ENCODE measurements at regions not wholly inside any gene's neighbourhood (a gene's known extent, or its start where the extent isn't known, plus 50 kb on each side); places are given as distances from the start of the nearest gene placed in this dataset.
"Not testable (repeated sequence)": the region's sequence is repeated elsewhere in the genome, so short reads cannot be mapped to it uniquely, and the experiment has no call there.

- DNase-seq (ENCODE audit: low spot score), result not testable (repeated sequence)
These were observed 305.3 kb upstream of the CYRIA start for GRCh38 chr2:16970948-16971347.

- DNase-seq (ENCODE audit: low spot score), result no peak
These were observed 296.9 kb upstream of the CYRIA start for GRCh38 chr2:16962505-16962904.

DNA sequence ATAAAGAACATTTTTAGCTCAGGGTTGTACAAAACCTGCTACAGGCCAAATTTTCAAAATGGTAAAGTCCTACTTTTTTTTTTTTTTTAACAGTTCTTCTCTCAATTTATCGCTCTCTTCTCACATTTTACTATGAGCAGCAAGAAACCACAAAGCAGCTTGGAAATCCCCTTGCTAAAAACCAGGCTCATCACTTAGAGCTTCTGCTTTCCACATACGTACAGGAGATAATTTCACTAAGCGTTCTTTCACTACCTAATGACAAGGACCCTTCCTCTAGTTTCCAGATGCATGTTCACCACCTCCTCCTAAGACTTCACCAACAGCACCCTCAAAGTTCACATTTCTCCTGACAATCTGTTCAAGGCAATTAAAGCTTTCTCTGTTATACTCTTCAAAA is 294.9 kb upstream of the CYRIA start:
- DNase-seq (ENCODE audit: low spot score), result no peak

GRCh38 chr2:16958266-16958665 is 292.6 kb upstream of the CYRIA start:
- DNase-seq (ENCODE audit: low spot score), result no peak

- no peak for DNase-seq (ENCODE audit: low spot score)
These were observed 287.2 kb upstream of the CYRIA start for GRCh38 chr2:16952805-16953204.

DNA sequence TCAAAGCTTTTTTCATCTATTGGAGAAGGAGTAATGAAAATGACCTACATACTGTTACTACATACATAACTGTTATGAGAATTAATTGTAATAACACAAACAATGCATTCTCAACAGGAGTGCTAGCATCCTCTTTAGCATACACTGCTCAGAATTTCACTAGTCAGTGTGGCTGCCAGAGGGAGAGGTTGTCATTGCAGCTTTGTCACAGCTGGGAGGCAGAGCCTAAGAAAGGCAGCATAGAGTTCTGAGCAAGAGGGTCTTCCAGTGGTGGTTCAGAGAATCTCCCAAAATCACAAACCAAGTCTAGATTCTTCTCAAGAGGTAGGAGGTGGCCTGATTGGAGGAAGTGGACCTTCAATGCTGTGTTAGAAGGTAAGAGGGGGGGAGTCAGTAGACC is 286.7 kb upstream of the CYRIA start:
- no peak for DNase-seq (ENCODE audit: low spot score)

- no peak for DNase-seq (ENCODE audit: low spot score)
These were observed 284.8 kb upstream of the CYRIA start for GRCh38 chr2:16950436-16950835.

DNA sequence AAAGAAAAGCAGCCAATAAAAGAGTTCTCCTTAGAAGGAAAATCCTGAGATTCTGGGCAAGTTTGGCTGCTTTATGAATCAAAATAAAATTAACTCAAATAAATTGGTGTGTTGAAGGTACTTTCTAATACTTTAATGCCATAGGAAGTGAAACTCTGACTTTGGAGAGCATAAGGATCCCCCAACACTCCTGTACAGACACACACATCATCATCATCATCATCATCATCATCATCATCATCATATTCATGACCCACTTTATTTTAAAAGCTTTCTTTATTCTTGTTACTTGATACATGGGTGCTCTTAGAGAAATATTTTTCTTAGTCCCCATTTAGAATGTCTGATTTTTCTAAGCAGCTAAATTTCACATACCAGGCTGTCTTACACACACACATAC is 283.1 kb upstream of the CYRIA start:
- DNase-seq (ENCODE audit: low spot score), result no peak

- no peak for DNase-seq (ENCODE audit: low spot score)
These were observed 282.4 kb upstream of the CYRIA start for GRCh38 chr2:16948053-16948452.

- DNase-seq (ENCODE audit: low spot score), result no peak
These were observed 277.8 kb upstream of the CYRIA start for GRCh38 chr2:16943279-16943958.

DNA sequence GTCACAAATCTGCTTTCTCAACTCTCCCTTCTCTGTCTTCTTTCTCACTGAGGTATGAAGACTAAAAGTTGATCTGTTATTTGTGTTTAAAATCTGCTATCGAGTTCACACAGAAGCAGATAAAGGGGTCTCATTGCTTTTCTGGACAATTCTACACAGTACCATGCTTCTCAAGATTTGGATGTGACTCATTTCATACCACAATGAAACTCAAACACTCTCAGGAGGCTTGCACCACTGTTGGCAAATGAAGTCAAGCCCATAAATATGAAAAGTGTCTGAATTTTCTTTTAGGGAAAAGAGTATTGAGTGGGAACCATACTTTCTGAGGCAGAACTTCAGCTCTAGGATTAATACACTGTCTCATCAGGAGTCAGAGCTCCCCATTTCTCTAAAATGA is 274.6 kb upstream of the CYRIA start:
- no peak for DNase-seq (ENCODE audit: low spot score)

DNA sequence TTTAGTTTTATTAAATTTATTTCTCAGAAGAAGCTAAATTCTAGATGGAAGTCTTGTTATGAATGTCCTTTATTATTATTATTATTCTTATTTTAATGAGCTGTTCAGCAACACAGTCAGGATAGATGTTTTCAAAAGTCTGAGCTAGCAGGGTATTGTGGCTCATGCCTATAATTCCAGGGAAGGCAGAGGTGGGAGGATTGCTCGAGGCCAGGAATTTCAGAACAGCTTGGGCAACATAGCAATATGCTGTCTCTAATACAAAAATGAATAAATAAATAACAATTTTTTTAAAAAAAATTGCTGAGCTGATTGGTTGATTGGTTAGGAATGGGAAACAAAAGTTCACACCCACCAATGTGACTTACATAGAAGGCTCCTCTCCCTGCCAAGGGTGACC is 274.1 kb upstream of the CYRIA start:
- DNase-seq (ENCODE audit: low spot score), result no peak

- DNase-seq (ENCODE audit: low spot score), result no peak
These were observed 267.7 kb upstream of the CYRIA start for GRCh38 chr2:16933355-16933754.

DNA sequence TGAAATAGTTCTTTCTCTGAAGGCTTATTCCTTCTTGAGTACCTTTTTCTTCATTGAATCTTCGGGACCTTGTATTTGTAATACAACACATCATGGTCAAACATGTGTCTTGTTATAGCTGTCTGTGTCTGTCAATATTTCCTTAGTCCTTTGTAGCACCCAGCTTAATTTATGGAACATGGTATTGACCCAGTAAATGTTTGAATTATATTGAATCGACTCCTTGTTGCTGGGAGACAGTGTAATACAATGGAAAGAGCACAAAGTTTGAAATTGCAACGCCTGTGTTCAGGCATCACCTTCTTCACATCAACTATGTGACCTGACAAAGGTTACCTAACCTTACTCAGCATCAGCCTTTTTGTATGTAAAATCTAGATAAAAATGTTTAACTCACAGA is 267.2 kb upstream of the CYRIA start:
- no peak for DNase-seq (ENCODE audit: low spot score)

GRCh38 chr2:16931441-16931840 is 265.8 kb upstream of the CYRIA start:
- DNase-seq (ENCODE audit: low spot score), result no peak

- DNase-seq (ENCODE audit: low spot score), result no peak
These were observed 261.8 kb upstream of the CYRIA start for GRCh38 chr2:16927398-16927797.

GRCh38 chr2:16925145-16925544 is 259.5 kb upstream of the CYRIA start:
- no peak for DNase-seq (ENCODE audit: low spot score)

GRCh38 chr2:16915341-16915755 is 249.7 kb upstream of the CYRIA start:
- DNase-seq (ENCODE audit: low spot score), result not testable (repeated sequence)

- DNase-seq (ENCODE audit: low spot score), result no peak
These were observed 246.1 kb upstream of the CYRIA start for GRCh38 chr2:16911746-16912145.

GRCh38 chr2:16908656-16909055 is 243.0 kb upstream of the CYRIA start:
- DNase-seq (ENCODE audit: low spot score), result no peak

- no peak for DNase-seq (ENCODE audit: low spot score)
These were observed 242.1 kb upstream of the CYRIA start for GRCh38 chr2:16907645-16908282.

DNA sequence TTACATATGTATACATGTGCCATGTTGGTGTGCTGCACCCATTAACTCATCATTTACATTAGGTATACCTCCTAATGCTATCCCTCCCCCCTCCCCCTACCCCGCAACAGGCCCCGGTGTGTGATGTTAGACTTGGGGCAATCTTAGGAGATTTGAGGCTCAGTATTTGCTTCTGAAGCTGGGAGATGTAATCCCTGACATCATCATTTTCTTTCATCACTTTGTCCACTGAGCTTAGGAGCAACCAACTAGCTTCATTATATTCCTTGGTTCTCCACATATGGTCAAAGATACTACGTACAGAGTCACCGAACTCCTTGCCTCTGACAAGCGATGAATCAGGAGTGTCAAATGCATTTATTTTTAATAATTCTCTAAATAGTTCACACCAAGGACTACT is 239.7 kb upstream of the CYRIA start:
- DNase-seq (ENCODE audit: low spot score), result not testable (repeated sequence)

- DNase-seq (ENCODE audit: low spot score), result no peak
These were observed 234.9 kb upstream of the CYRIA start for GRCh38 chr2:16900405-16901025.

DNA sequence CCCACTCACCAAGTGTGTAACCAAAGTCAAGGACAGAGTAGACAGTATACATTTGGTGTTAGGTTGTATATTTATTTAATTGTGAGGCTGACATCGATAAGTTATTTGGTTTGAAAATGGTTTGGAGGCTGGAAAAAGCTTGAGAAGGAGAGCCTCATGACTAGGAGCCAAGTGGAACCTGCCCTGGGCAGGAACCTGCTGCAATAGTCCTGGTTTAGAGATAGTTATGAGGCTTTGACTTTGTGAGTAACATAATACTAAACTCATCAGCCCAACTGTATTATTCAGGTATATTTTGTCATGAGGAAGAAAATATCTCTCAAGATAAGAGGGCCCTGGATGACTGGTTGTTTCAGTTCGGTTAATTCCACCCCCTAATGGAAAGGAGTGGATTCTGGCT is 234.3 kb upstream of the CYRIA start:
- no peak for DNase-seq (ENCODE audit: low spot score)
